HepG2 (cell line): ENCODE measurements at regions not wholly inside any gene's neighbourhood (a gene's known extent, or its start where the extent isn't known, plus 50 kb on each side); places are given as distances from the start of the nearest gene placed in this dataset.

Source experiments
- ATAC-seq: fragments of 200-7000 bp; cut with Tn5 transposase; 3 replicates; pipeline ENCODE4 v1.9.1; 2020; ENCODE audit warnings: mild to moderate bottlenecking, moderate library complexity
- BruUV-seq: library from RNA; stranded (reverse); fragments of 400-500 nt; replicated peaks from 2 replicates; lab custom pipeline; 2021; lab: Mats Ljungman, UMichigan
- CTCF ChIA-PET: fragments of 300-600 bp; formaldehyde crosslinking; extraction: SDS; loops from one replicate; lab custom pipeline; 2021; ENCODE audit warnings: low total read pairs, inconsistent platforms, low intra/inter-chr PET ratio; lab: Yijun Ruan, JAX
- POLR2A ChIA-PET: fragments of 350-600 bp; sonication (Branson Sonifier 250); formaldehyde crosslinking; loops from one replicate; lab custom pipeline; 2020; ENCODE audit warnings: antibody characterized with exemption, inconsistent platforms; lab: Yijun Ruan, JAX
- DNase-seq: peaks from one replicate; pipeline ENCODE4 v3.0.0-alpha.2; 2015; ENCODE audit warnings: low spot score
- FAIRE-seq: peaks from 3 replicates; lab custom pipeline; 2011; peaks lifted over from hg19 to GRCh38; lab: Jason Lieb, UNC
- H2AFZ ChIP-seq: one replicate; pipeline ENCODE4 v1.6.1; 2011; ENCODE audit warnings: low read length, inconsistent platforms
- H3K27ac ChIP-seq: fragments of 300-600 bp; 3 replicates; pipeline ENCODE4 v1.8.0; 2011; ENCODE audit warnings: mixed run types, mild to moderate bottlenecking, mixed read lengths, low read length, inconsistent platforms; ENCODE audit not compliant: insufficient read depth; ENCODE audit errors: extremely low read length
- H3K27me3 ChIP-seq, 2 experiments: fragments of 200-600 bp in 1 of 2; 2 replicates in 1 of 2; 3 replicates in 1 of 2; pipeline versions ENCODE4 v1.6.0 to v1.8.0; 2011; ENCODE audit warnings: low read length in 2 of 2, mild to moderate bottlenecking in 2 of 2, moderate library complexity in 2 of 2, inconsistent platforms in 1 of 2; ENCODE audit not compliant: insufficient read depth in 2 of 2, control insufficient read depth in 1 of 2
- H3K36me3 ChIP-seq, 2 experiments: fragments of 200-600 bp in 1 of 2; replicated peaks in 1 of 2; 2 replicates in 1 of 2; 3 replicates in 1 of 2; pipeline versions ENCODE4 v1.5.1 to v1.8.0; 2011; ENCODE audit warnings: low read length in 2 of 2, inconsistent platforms in 1 of 2; ENCODE audit not compliant: insufficient read depth in 2 of 2, control insufficient read depth in 1 of 2
- H3K4me1 ChIP-seq: 2 replicates; pipeline ENCODE4 v1.5.1; 2012; ENCODE audit warnings: low read length, inconsistent platforms; ENCODE audit not compliant: insufficient read depth
- H3K4me2 ChIP-seq: 2 replicates; pipeline ENCODE4 v1.6.0; 2011; ENCODE audit warnings: low read depth, low read length, inconsistent platforms
- H3K4me3 ChIP-seq, 3 experiments: fragments of 200-600 bp in 1 of 3; sonication (generic), shearing (Covaris generic) in 1 of 3; replicated peaks in 1 of 3; 2 replicates each; pipeline ENCODE4 v1.5.1; 2011 to 2016; ENCODE audit warnings: low read length in 3 of 3, inconsistent platforms in 2 of 3, low read depth in 2 of 3, mild to moderate bottlenecking in 2 of 3, control low read depth in 1 of 3, mixed read lengths in 1 of 3; ENCODE audit not compliant: insufficient read depth in 1 of 3
- H3K79me2 ChIP-seq: one replicate; pipeline ENCODE4 v1.6.1; 2011; ENCODE audit warnings: low read length, inconsistent platforms; ENCODE audit not compliant: insufficient read depth
- H3K9ac ChIP-seq: 2 replicates; pipeline ENCODE4 v1.6.0; 2011; ENCODE audit warnings: mild to moderate bottlenecking, low read depth, low read length, inconsistent platforms; ENCODE audit not compliant: insufficient read depth
- H3K9me3 ChIP-seq: 2 replicates; pipeline ENCODE4 v1.5.1; 2012; ENCODE audit warnings: mild to moderate bottlenecking, low read length
- H4K20me1 ChIP-seq: 2 replicates; pipeline ENCODE4 v1.6.0; 2011; ENCODE audit warnings: inconsistent platforms, mild to moderate bottlenecking, low read length, moderate library complexity; ENCODE audit not compliant: insufficient read depth
- CBX1 ChIP-seq: IDR thresholded peaks from one replicate; pipeline ENCODE4 v1.6.1; 2016; ENCODE audit warnings: antibody characterized with exemption, low read depth
- KLF13 ChIP-seq: sonication (generic); formaldehyde crosslinking; IDR thresholded peaks from 2 replicates; pipeline ENCODE4 v1.4.0; 2020; ENCODE audit warnings: mild to moderate bottlenecking, missing genetic modification reagents
- NFE2 ChIP-seq: sonication (generic); formaldehyde crosslinking; IDR thresholded peaks from 2 replicates; pipeline ENCODE4 v1.4.0; 2020; ENCODE audit warnings: missing genetic modification reagents
- RBFOX2 ChIP-seq: fragments of 200-400 bp; formaldehyde crosslinking; IDR thresholded peaks from 2 replicates; pipeline ENCODE4 v1.6.1; 2017; ENCODE audit warnings: low read depth, mild to moderate bottlenecking, low read length
- SNAPC4 ChIP-seq: sonication (generic); formaldehyde crosslinking; IDR thresholded peaks from 2 replicates; pipeline ENCODE4 v1.4.0; 2020; ENCODE audit warnings: mild to moderate bottlenecking, missing genetic modification reagents
- THAP11 ChIP-seq: IDR thresholded peaks from 2 replicates; pipeline ENCODE4 v1.6.1; 2016; ENCODE audit warnings: missing biosample characterization, missing genetic modification reagents
- TRIM22 ChIP-seq: fragments of 450-650 bp; IDR thresholded peaks from 2 replicates; pipeline ENCODE4 v1.6.1; 2017
- ZFP90 ChIP-seq: sonication (generic); formaldehyde crosslinking; IDR thresholded peaks from 2 replicates; pipeline ENCODE4 v1.8.0; 2022; ENCODE audit warnings: missing genetic modification reagents, mild to moderate bottlenecking, inconsistent platforms, borderline replicate concordance
- WGBS: methylation state at CpG from one replicate; pipeline ENCODE4 v1.1.6; 2017; ENCODE audit warnings: low lambda C conversion rate; 5-methylcytosine and 5-hydroxymethylcytosine counted together
- in situ Hi-C: cut with HindIII; loops from 2 replicates; pipeline ENCODE4 v1.10.0; 2017; ENCODE audit warnings: low pct_unique_long_range_greater_than_20kb; ENCODE audit not compliant: extremely low pct_ligation_motif_present
- intact Hi-C: fragments of 100-400 bp; cut with micrococcal nuclease; formaldehyde crosslinking; loops from one replicate; pipeline ENCODE4 v1.10.0; 2022; ENCODE audit not compliant: unreplicated experiment

DNA sequence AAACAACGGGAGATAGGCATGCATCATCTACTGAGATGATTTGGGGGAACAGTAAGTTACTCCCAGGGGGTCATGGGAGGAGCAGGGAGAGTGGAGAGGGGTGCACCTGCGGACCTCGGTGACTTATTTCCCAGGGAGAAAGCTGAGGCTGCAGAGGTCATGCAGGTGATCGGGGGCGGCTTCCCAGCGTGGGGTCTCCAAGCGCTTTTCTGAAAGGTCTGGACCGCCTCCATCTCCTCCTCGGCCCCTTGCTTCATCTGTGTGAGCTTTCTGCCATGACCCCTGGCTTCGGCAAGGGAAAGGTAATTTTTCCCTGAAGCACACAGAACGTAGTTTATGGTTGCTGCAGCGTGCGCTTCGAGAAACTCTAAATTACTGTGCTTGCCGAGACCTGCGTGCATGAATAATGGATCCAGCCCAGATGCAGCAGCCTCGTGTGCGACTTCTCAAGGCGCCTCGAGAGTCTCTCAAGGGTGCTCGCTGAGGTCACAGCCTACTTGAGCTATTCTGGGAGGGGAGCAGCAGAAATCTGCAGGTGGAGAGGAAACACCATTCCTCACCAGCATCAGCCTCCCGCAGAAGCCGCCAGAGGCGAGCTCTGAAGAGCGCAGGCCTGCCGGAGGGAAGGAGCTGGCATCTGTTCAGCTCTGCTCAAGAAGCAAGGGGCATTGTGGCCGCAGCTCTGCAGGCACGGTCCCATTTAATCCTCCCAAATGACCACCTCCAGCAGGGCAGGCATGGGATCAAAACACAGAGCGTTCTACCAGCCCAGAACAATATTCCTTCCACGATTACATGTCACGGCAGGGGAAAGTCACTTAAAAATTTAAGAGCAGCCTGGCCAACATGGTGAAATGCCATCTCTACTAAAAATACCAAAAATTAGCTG lies 308.4 kb upstream of the MYT1L start:
- BruUV-seq: no TSS peak
- in situ Hi-C loops: no loop called here
- POLR2A ChIA-PET: no interaction called here

More for the DNA sequence above, 308.4 kb upstream of the MYT1L start:
- Histone ChIP-seq H3K4me2 (no peak overlapping the region), H2AFZ (no peak overlapping the region), H4K20me1 (no peaks in the 10 kb centered on the region), H3K4me1 (no peaks in the 10 kb centered on the region), H3K9me3 (no peaks in the 10 kb centered on the region), H3K79me2 (no peaks in the 10 kb centered on the region), H3K4me3 (no peak overlapping the region), H3K36me3 (no peaks in the 10 kb centered on the region), H3K27ac (no peak overlapping the region), H3K9ac (no peak overlapping the region), H3K27me3 (peaks cover 5 to 53% of the 10 kb centered on the region in 2 experiments; a peak in 4 of 5 replicates)
- WGBS: 29% methylated on average over 29 of the region's 31 CpGs
- FAIRE-seq: no peak
- TF ChIP-seq NFE2 (CRISPR knock-in tag) (no peak), RBFOX2 (no peak), KLF13 (CRISPR knock-in tag) (no peak), CBX1 (no peak), ZFP90 (no peak), SNAPC4 (CRISPR knock-in tag) (no peak), THAP11 (CRISPR knock-in tag) (no peak), TRIM22 (no peak)
- intact Hi-C loops: no loop called here
- no peak for ATAC-seq
- DNase-seq: no peak
- CTCF ChIA-PET: no interaction called here
